ENCODE measurements at regions not wholly inside any gene's neighbourhood (a gene's known extent, or its start where the extent isn't known, plus 50 kb on each side); places are given as distances from the start of the nearest gene placed in this dataset.

DNA sequence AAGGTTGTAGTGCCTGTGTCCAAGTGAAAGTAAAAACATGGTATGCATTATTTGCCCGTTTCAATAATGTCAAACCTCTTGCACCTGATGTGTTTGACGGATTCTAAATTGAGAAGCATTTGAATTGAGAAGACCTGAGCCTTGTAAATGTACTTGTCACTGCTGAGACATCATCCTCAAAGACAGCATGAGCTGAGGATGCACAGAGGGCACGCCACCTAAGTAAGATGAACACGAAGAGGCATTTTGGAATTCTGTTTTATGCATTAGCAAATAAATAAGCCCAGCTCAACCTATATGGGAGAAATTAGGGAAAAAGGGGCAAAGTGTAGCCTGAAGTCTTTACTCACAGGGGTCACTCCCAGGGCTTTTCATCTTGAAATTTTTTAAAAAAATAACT is 73.8 kb upstream of the SORCS1 start:
- Mint-ChIP-seq H3K4me1 (no peaks in the 10 kb centered on the region), H3K27me3 (ENCODE audit: insufficient read depth, low read depth, poor library complexity) (no peaks in the 10 kb centered on the region), H3K27ac (no peak overlapping the region), H3K36me3 (ENCODE audit: low read depth) (no peaks in the 10 kb centered on the region), H3K9me3 (no peaks in the 10 kb centered on the region), H3K4me3 (no peak overlapping the region)
- no peak overlapping the region for H3K4me3 ChIP-seq
- H3K36me3 ChIP-seq (ENCODE audit: insufficient read depth), result no peaks in the 10 kb centered on the region
- no peak overlapping the region for H2AFZ ChIP-seq
- TF ChIP-seq ZNF331 (CRISPR knock-in tag; IDR thresholded peaks at IDR 0.05; ENCODE audit: low read depth), result no peak
- TF ChIP-seq, protein P1, sequence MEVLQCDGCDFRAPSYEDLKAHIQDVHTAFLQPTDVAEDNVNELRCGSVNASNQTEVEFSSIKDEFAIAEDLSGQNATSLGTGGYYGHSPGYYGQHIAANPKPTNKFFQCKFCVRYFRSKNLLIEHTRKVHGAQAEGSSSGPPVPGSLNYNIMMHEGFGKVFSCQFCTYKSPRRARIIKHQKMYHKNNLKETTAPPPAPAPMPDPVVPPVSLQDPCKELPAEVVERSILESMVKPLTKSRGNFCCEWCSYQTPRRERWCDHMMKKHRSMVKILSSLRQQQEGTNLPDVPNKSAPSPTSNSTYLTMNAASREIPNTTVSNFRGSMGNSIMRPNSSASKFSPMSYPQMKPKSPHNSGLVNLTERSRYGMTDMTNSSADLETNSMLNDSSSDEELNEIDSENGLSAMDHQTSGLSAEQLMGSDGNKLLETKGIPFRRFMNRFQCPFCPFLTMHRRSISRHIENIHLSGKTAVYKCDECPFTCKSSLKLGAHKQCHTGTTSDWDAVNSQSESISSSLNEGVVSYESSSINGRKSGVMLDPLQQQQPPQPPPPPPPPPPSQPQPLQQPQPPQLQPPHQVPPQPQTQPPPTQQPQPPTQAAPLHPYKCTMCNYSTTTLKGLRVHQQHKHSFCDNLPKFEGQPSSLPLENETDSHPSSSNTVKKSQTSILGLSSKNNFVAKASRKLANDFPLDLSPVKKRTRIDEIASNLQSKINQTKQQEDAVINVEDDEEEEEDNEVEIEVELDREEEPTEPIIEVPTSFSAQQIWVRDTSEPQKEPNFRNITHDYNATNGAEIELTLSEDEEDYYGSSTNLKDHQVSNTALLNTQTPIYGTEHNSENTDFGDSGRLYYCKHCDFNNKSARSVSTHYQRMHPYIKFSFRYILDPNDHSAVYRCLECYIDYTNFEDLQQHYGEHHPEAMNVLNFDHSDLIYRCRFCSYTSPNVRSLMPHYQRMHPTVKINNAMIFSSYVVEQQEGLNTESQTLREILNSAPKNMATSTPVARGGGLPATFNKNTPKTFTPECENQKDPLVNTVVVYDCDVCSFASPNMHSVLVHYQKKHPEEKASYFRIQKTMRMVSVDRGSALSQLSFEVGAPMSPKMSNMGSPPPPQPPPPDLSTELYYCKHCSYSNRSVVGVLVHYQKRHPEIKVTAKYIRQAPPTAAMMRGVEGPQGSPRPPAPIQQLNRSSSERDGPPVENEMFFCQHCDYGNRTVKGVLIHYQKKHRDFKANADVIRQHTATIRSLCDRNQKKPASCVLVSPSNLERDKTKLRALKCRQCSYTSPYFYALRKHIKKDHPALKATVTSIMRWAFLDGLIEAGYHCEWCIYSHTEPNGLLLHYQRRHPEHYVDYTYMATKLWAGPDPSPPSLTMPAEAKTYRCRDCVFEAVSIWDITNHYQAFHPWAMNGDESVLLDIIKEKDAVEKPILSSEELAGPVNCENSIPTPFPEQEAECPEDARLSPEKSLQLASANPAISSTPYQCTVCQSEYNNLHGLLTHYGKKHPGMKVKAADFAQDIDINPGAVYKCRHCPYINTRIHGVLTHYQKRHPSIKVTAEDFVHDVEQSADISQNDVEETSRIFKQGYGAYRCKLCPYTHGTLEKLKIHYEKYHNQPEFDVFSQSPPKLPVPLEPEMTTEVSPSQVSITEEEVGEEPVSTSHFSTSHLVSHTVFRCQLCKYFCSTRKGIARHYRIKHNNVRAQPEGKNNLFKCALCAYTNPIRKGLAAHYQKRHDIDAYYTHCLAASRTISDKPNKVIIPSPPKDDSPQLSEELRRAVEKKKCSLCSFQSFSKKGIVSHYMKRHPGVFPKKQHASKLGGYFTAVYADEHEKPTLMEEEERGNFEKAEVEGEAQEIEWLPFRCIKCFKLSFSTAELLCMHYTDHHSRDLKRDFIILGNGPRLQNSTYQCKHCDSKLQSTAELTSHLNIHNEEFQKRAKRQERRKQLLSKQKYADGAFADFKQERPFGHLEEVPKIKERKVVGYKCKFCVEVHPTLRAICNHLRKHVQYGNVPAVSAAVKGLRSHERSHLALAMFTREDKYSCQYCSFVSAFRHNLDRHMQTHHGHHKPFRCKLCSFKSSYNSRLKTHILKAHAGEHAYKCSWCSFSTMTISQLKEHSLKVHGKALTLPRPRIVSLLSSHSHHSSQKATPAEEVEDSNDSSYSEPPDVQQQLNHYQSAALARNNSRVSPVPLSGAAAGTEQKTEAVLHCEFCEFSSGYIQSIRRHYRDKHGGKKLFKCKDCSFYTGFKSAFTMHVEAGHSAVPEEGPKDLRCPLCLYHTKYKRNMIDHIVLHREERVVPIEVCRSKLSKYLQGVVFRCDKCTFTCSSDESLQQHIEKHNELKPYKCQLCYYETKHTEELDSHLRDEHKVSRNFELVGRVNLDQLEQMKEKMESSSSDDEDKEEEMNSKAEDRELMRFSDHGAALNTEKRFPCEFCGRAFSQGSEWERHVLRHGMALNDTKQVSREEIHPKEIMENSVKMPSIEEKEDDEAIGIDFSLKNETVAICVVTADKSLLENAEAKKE (CRISPR knock-in tag; IDR thresholded peaks at IDR 0.05), result no peak
- no peak for TF ChIP-seq ZNF114 (CRISPR knock-in tag; IDR thresholded peaks at IDR 0.05)
- no peak for TF ChIP-seq NANOG (IDR thresholded peaks at IDR 0.05; ENCODE audit: borderline replicate concordance)
- TF ChIP-seq REST (IDR thresholded peaks at IDR 0.05; ENCODE audit: unreplicated experiment), result no peak
- no peak for TF ChIP-seq EZH2 (IDR thresholded peaks at IDR 0.05; ENCODE audit: low read depth, unreplicated experiment)
- no peaks in the 10 kb centered on the region for H3K27me3 ChIP-seq (ENCODE audit: insufficient read depth)
- H3K27ac ChIP-seq (ENCODE audit: low read depth), result no peak overlapping the region
- no peaks in the 10 kb centered on the region for H4K20me1 ChIP-seq (replicated peaks; ENCODE audit: insufficient read depth)
- no peak overlapping the region for H3K4me2 ChIP-seq
- no peaks in the 10 kb centered on the region for H3K4me1 ChIP-seq (ENCODE audit: insufficient read depth)
- H3K79me2 ChIP-seq (replicated peaks; ENCODE audit: insufficient read depth), result no peaks in the 10 kb centered on the region
- H3K9me2 ChIP-seq (ENCODE audit: insufficient read depth), result peaks cover 4% of the 10 kb centered on the region; the same call in 1 of the 2 replicates
- DNase-seq (ENCODE audit: low spot score), result no peak
- no peaks in the 10 kb centered on the region for H3F3A ChIP-seq (replicated peaks; ENCODE audit: low read depth)
- ATAC-seq, result no peak

All from GM23338 (cell line).